ENCODE measurements at regions not wholly inside any gene's neighbourhood (a gene's known extent, or its start where the extent isn't known, plus 50 kb on each side); places are given as distances from the start of the nearest gene placed in this dataset.

DNA sequence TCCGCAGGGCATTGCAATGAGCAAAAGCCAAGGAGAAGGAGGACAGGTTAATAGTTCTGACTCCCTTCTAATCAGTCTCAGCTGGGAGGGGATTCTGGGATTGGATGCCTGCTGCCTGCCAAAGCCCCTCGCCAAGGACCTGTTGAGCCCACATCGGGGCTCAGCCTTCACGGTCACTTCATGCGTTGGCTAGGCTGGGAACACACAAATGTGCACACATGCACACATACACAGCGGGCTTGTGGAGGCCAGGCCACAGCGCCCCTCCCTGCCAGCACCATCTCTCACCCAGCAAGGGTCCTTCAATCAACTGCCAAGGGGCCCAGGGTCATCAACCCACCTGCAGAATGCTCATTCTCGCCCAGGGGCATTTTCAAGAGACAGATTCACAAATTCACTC lies 113.9 kb downstream of the C5orf15 start:
- DNase-seq (ENCODE audit: low spot score): no peak
- TF ChIP-seq, protein P1, sequence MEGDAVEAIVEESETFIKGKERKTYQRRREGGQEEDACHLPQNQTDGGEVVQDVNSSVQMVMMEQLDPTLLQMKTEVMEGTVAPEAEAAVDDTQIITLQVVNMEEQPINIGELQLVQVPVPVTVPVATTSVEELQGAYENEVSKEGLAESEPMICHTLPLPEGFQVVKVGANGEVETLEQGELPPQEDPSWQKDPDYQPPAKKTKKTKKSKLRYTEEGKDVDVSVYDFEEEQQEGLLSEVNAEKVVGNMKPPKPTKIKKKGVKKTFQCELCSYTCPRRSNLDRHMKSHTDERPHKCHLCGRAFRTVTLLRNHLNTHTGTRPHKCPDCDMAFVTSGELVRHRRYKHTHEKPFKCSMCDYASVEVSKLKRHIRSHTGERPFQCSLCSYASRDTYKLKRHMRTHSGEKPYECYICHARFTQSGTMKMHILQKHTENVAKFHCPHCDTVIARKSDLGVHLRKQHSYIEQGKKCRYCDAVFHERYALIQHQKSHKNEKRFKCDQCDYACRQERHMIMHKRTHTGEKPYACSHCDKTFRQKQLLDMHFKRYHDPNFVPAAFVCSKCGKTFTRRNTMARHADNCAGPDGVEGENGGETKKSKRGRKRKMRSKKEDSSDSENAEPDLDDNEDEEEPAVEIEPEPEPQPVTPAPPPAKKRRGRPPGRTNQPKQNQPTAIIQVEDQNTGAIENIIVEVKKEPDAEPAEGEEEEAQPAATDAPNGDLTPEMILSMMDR (IDR thresholded peaks at IDR 0.05; ENCODE audit: extremely low read depth, missing control alignments): no peak

DNA sequence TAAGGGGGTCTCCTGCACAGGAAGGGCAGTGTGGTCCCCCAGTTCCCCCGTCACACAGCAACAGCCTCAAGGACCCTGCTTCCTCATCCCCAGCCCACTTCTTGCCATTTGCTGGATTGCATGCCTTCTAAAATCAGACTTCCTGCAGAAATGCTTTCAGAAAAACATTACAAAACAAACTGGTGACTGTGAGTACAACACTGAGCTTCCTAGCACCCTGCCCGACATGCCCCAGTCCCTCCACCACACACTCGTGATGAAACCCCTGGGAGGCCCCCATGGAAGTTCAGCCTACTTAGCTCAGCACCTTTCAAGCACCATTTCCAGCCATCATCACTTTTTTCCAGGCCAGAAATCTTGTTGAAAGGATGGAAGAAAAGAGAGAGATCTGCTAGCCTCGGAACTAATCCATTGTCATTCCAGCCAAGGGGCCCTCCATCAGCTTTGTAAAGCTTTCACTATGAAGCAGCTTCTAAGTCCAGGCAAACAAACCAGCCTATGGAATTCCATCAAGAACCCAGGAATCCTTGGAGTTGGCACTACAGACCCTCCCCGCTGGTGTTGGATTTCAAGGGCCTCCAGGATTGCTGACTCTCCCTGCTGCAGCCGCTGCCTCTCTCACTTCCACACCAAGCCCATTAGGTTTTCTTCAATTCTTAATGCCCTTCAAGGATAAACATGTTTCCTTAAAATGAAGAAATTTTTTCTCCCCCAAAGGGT lies 114.6 kb downstream of the C5orf15 start:
- TF ChIP-seq, protein P1 (IDR thresholded peaks at IDR 0.05; ENCODE audit: extremely low read depth, missing control alignments): no peak
- DNase-seq (ENCODE audit: low spot score): no peak

DNA sequence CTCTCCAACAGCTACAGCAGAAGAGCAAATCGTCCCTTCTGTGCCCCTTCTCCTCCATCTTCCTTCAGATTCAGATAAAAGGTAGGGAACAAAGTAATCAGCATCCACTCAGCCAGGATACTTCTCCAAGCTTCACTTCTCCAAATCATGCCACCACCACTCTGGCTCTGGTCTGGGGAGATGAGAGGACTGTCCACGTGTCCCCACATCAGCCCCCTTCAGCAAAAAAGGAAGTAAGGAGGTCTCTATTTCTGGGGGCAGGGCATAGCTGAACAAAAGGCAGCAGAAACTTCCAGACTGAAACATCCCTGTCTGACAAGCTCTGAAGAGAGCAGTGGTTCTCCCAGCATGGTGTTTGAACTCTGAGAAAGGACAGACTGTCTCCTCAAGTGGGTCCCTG lies 116.9 kb downstream of the C5orf15 start:
- DNase-seq (ENCODE audit: low spot score): no peak
- TF ChIP-seq, protein P1 (IDR thresholded peaks at IDR 0.05; ENCODE audit: extremely low read depth, missing control alignments): no peak

DNA sequence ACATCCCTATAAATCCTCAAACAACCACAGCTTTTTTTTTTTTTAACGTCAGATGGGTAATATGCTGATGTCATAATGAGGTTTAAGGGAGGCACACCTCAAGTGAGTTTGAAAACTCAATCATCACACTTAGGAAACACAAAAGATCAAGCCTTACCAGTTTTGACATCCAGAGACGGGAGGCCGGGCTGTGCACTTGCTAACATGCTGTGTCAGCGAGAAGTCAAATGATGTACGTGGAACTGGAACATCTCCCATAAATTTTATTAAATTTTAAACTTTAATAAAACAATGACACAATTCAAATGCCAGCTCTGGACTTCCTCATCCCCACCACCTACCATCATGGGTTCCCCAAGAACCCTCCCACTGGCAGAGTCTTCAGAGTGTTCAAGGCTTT lies 117.6 kb downstream of the C5orf15 start:
- TF ChIP-seq, protein P1 (IDR thresholded peaks at IDR 0.05; ENCODE audit: extremely low read depth, missing control alignments): no peak
- no peak for DNase-seq (ENCODE audit: low spot score)

DNA sequence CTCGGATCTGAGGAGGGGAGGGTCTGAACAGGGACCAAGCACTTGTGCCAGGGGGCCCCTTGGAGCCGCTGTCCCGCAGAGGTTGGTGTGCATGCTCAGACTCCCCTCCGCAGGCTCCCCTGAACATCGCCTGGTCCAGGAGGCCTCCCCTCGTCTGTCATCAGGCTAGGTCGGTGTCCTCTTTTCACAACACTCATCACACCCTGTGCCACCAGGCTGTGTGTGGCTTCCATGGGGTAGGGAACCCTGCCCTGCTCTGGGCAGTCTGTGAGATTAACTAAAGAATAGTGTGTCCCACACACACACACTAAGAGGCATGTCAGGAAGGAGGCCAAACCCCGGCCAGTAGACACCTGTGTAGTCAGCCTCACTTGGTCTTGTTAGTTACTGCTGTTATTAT lies 119.3 kb downstream of the C5orf15 start:
- TF ChIP-seq, protein P1 (IDR thresholded peaks at IDR 0.05; ENCODE audit: extremely low read depth, missing control alignments): no peak
- no peak for DNase-seq (ENCODE audit: low spot score)

DNA sequence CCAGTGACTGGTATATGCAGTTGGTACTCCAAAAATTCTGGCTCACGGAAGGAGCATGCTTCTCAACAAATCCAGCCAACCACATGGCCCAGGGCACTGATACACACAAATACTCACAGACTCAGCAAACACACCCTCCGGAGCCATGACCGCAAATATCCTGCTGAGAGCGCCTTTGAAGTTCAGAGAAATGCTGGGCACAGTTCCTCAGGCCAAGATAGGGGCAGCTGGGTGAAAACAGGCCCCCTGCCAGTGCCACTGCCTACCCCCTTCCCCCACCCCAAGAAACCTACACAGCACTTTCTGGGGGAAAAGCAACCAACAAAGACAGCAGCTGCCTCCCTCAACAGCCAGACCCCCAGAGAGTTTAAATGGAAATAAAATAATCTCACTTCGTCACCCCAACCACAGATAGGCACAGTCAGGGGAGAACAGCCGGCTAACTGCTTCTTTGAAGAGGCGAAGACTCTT lies 120.0 kb downstream of the C5orf15 start:
- DNase-seq (ENCODE audit: low spot score): no peak
- TF ChIP-seq, protein P1 (IDR thresholded peaks at IDR 0.05; ENCODE audit: extremely low read depth, missing control alignments): no peak

DNA sequence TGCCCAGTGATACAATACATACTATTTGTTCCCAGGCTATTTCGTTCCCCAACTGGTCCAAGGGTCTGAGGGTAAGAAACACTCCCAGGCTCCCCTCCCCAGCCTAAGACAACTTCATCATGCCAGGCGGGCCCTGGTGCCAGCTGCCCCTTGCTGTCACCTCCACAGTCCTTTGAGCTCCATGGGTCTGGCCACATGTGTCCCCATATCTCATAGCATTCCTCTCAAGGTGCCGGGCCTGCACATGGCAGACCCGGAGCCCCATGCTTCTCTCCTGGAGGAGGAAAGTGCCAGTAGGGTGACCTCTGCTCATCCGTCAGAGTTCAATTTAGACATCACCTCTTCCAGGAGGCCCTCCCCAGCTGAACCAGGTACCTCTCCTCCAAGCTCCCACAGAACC lies 120.5 kb downstream of the C5orf15 start:
- TF ChIP-seq, protein P1 (IDR thresholded peaks at IDR 0.05; ENCODE audit: extremely low read depth, missing control alignments): no peak

More for the DNA sequence above, 120.5 kb downstream of the C5orf15 start:
- no peak for DNase-seq (ENCODE audit: low spot score)

Measured in GM20000 (cell line).